ENCODE measurements at regions not wholly inside any gene's neighbourhood (a gene's known extent, or its start where the extent isn't known, plus 50 kb on each side); places are given as distances from the start of the nearest gene placed in this dataset.

GRCh38 chr18:70415823-70416488, 127.1 kb downstream of the SOCS6 start:
- TF ChIP-seq POLR2A (IDR thresholded peaks at IDR 0.05) (no peak), POLR2AphosphoS5 (IDR thresholded peaks at IDR 0.05; ENCODE audit: insufficient read depth in 1 of 2, low read depth in 1 of 2) (no peak)
- TF ChIP-seq, protein P1, sequence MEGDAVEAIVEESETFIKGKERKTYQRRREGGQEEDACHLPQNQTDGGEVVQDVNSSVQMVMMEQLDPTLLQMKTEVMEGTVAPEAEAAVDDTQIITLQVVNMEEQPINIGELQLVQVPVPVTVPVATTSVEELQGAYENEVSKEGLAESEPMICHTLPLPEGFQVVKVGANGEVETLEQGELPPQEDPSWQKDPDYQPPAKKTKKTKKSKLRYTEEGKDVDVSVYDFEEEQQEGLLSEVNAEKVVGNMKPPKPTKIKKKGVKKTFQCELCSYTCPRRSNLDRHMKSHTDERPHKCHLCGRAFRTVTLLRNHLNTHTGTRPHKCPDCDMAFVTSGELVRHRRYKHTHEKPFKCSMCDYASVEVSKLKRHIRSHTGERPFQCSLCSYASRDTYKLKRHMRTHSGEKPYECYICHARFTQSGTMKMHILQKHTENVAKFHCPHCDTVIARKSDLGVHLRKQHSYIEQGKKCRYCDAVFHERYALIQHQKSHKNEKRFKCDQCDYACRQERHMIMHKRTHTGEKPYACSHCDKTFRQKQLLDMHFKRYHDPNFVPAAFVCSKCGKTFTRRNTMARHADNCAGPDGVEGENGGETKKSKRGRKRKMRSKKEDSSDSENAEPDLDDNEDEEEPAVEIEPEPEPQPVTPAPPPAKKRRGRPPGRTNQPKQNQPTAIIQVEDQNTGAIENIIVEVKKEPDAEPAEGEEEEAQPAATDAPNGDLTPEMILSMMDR (IDR thresholded peaks at IDR 0.05) = no peak
- no peak for DNase-seq (ENCODE audit: extremely low spot score in 2 of 2)

DNA sequence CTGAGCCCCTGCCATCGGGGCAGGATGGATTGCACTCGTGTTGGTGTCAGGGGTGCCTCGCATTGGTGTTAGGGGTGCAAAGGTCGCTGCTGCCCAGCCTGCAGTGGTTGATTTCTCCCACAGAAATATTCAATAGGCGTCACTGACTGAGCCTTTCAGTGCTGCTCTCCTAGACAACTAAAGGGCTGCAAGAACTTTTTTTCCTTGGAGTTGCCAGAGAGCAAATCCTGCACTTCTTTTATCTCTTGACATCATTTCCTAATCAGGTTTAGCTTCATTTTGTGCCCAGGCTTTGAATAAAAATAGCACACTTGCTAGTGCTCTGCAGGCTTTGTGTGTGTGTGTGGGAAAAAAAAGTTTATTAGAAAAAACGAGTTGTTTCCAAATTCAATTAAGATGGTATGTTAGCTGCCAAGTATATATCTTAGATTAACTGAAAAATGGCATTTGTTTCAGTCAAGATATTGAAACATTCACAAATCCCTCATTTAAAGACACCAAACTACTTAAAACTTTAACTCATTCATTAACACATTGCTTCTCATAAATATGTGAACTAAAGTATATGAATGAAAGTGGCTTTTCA, 125.6 kb downstream of the SOCS6 start:
- H3K36me3 ChIP-seq = no peaks in the 10 kb centered on the region
- no peak for DNase-seq (ENCODE audit: extremely low spot score in 2 of 2)
- TF ChIP-seq, protein P1 (IDR thresholded peaks at IDR 0.05) = no peak
- TF ChIP-seq POLR2AphosphoS5 (IDR thresholded peaks at IDR 0.05; ENCODE audit: insufficient read depth in 1 of 2, low read depth in 1 of 2) (no peak), POLR2A (IDR thresholded peaks at IDR 0.05) (no peak)
- no peak overlapping the region for H3K27ac ChIP-seq
- H3K4me3 ChIP-seq = no peak overlapping the region
- intact Hi-C loops (cut with DNase I) = no loop called here
- no peaks in the 10 kb centered on the region for H3K27me3 ChIP-seq
- H3K4me1 ChIP-seq = peaks cover 8% of the 10 kb centered on the region
- no peaks in the 10 kb centered on the region for H3K9me3 ChIP-seq

More at GRCh38 chr18:70415823-70416488, 127.1 kb downstream of the SOCS6 start:
- intact Hi-C loops (cut with DNase I) = no loop called here
- Histone ChIP-seq H3K27ac (no peak overlapping the region), H3K4me3 (no peak overlapping the region), H3K9me3 (no peaks in the 10 kb centered on the region), H3K27me3 (no peaks in the 10 kb centered on the region), H3K4me1 (peaks cover 13% of the 10 kb centered on the region), H3K36me3 (no peaks in the 10 kb centered on the region)

- no peaks in the 10 kb centered on the region for H3K9me3 ChIP-seq
- no peak overlapping the region for H3K4me3 ChIP-seq
- H3K27ac ChIP-seq = no peak overlapping the region
- intact Hi-C loops (cut with DNase I) = no loop called here
- H3K27me3 ChIP-seq = no peaks in the 10 kb centered on the region
- no peaks in the 10 kb centered on the region for H3K36me3 ChIP-seq
- no peak for TF ChIP-seq POLR2AphosphoS5 (IDR thresholded peaks at IDR 0.05; ENCODE audit: insufficient read depth in 1 of 2, low read depth in 1 of 2)
- TF ChIP-seq, protein P1 (IDR thresholded peaks at IDR 0.05) = no peak
- TF ChIP-seq POLR2A (IDR thresholded peaks at IDR 0.05) = no peak
- H3K4me1 ChIP-seq = peaks cover 8% of the 10 kb centered on the region
- no peak for DNase-seq (ENCODE audit: extremely low spot score in 2 of 2)
Measured at GRCh38 chr18:70413455-70413854, 124.6 kb downstream of the SOCS6 start.

GRCh38 chr18:70411876-70412435, 123.1 kb downstream of the SOCS6 start:
- TF ChIP-seq POLR2A (IDR thresholded peaks at IDR 0.05) = no peak
- TF ChIP-seq, protein P1 (IDR thresholded peaks at IDR 0.05) = no peak
- no peak for TF ChIP-seq POLR2AphosphoS5 (IDR thresholded peaks at IDR 0.05; ENCODE audit: insufficient read depth in 1 of 2, low read depth in 1 of 2)
- no peaks in the 10 kb centered on the region for H3K27me3 ChIP-seq
- DNase-seq (ENCODE audit: extremely low spot score in 2 of 2) = no peak
- intact Hi-C loops (cut with DNase I) = no loop called here
- no peak overlapping the region for H3K27ac ChIP-seq
- no peaks in the 10 kb centered on the region for H3K9me3 ChIP-seq
- peaks cover 8% of the 10 kb centered on the region for H3K4me1 ChIP-seq
- H3K4me3 ChIP-seq = no peak overlapping the region
- H3K36me3 ChIP-seq = no peaks in the 10 kb centered on the region

- no peaks in the 10 kb centered on the region for H3K27me3 ChIP-seq
- H3K9me3 ChIP-seq = no peaks in the 10 kb centered on the region
- DNase-seq (ENCODE audit: extremely low spot score in 2 of 2) = no peak
- no peak overlapping the region for H3K4me3 ChIP-seq
- TF ChIP-seq POLR2AphosphoS5 (IDR thresholded peaks at IDR 0.05; ENCODE audit: insufficient read depth in 1 of 2, low read depth in 1 of 2) (no peak), POLR2A (IDR thresholded peaks at IDR 0.05) (no peak)
- TF ChIP-seq, protein P1 (IDR thresholded peaks at IDR 0.05) = no peak
- H3K36me3 ChIP-seq = no peaks in the 10 kb centered on the region
- H3K4me1 ChIP-seq = peaks cover 8% of the 10 kb centered on the region
- no peak overlapping the region for H3K27ac ChIP-seq
- intact Hi-C loops (cut with DNase I) = no loop called here
Measured at GRCh38 chr18:70411307-70411706, 122.5 kb downstream of the SOCS6 start.
